ENCODE measurements at regions not wholly inside any gene's neighbourhood (a gene's known extent, or its start where the extent isn't known, plus 50 kb on each side); places are given as distances from the start of the nearest gene placed in this dataset.

- TF ChIP-seq CTCF (IDR thresholded peaks at IDR 0.05): no peak
- Histone ChIP-seq H3K9me3 (no peaks in the 10 kb centered on the region), H3K36me3 (ENCODE audit: insufficient read depth in 1 of 2, low read depth in 1 of 2) (no peaks in the 10 kb centered on the region), H3K4me3 (no peak overlapping the region), H3K27me3 (ENCODE audit: insufficient read depth in 3 of 3, low read length in 2 of 3) (no peaks in the 10 kb centered on the region), H3K4me1 (no peaks in the 10 kb centered on the region), H3K27ac (no peak overlapping the region)
- DNase-seq (no peak), ATAC-seq (no peak)
- 80 to 88% (median 80%) methylated on average over 2 of the region's 2 CpGs for WGBS, 3 donors
- intact Hi-C loops (cut with DNase I): no loop called here
Measured at GRCh38 chr14:41022932-41023331, 583.7 kb upstream of the LRFN5 start.

GRCh38 chr14:41016213-41016612 is 590.5 kb upstream of the LRFN5 start:
- WGBS, 3 donors: 21 to 42% (median 33%) methylated on average over 4 of the region's 4 CpGs
- H3K27ac ChIP-seq: no peak overlapping the region
- H3K27me3 ChIP-seq (ENCODE audit: insufficient read depth in 3 of 3, low read length in 2 of 3): no peaks in the 10 kb centered on the region
- H3K4me3 ChIP-seq: no peak overlapping the region
- no peak for TF ChIP-seq CTCF (IDR thresholded peaks at IDR 0.05)
- H3K36me3 ChIP-seq (ENCODE audit: insufficient read depth in 1 of 2, low read depth in 1 of 2): no peaks in the 10 kb centered on the region
- ATAC-seq: no peak
- H3K4me1 ChIP-seq: no peaks in the 10 kb centered on the region
- intact Hi-C loops (cut with DNase I): no loop called here
- DNase-seq: no peak
- H3K9me3 ChIP-seq: no peaks in the 10 kb centered on the region

DNA sequence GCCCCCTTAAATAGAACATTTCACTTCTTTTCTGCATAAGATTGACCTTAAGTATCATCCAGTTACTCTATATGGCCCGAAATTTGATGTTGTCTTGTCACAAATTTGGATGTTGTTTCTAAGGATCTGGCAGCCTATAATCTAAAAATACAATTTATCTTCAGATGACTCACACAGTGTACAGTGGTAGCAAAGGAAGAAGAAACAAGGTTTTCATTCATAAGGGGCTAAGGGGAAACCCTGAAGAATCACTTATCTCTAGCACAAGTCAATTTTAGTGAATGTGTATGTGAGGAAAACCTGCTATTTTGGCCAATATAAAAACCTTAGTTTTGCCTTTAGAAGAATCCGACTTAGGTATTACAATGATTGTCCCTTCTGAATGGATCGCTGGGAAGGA is 606.3 kb upstream of the LRFN5 start:
- no peak for TF ChIP-seq CTCF (IDR thresholded peaks at IDR 0.05)
- intact Hi-C loops (cut with DNase I): no loop called here
- Histone ChIP-seq H3K27me3 (ENCODE audit: insufficient read depth in 3 of 3, low read length in 2 of 3) (no peaks in the 10 kb centered on the region), H3K27ac (no peak overlapping the region), H3K9me3 (no peaks in the 10 kb centered on the region), H3K4me3 (no peak overlapping the region), H3K4me1 (no peaks in the 10 kb centered on the region), H3K36me3 (ENCODE audit: insufficient read depth in 1 of 2, low read depth in 1 of 2) (no peaks in the 10 kb centered on the region)
- WGBS, 3 donors: 79 to 81% (median 79%) methylated on average over 3 of the region's 3 CpGs
- ATAC-seq: no peak
- no peak for DNase-seq

GRCh38 chr14:40989260-40989659 is 617.4 kb upstream of the LRFN5 start:
- WGBS, 3 donors: 18 to 39% (median 25%) methylated on average over 1 of the region's 1 CpG
- H3K27me3 ChIP-seq (ENCODE audit: insufficient read depth in 3 of 3, low read length in 2 of 3): no peaks in the 10 kb centered on the region
- no peak for TF ChIP-seq CTCF (IDR thresholded peaks at IDR 0.05)
- ATAC-seq (no peak), DNase-seq (no peak)
- H3K9me3 ChIP-seq: no peaks in the 10 kb centered on the region
- no peaks in the 10 kb centered on the region for H3K36me3 ChIP-seq (ENCODE audit: insufficient read depth in 1 of 2, low read depth in 1 of 2)
- no peak overlapping the region for H3K27ac ChIP-seq
- no peak overlapping the region for H3K4me3 ChIP-seq
- no peaks in the 10 kb centered on the region for H3K4me1 ChIP-seq
- intact Hi-C loops (cut with DNase I): no loop called here

GRCh38 chr14:40987481-40987880 is 619.2 kb upstream of the LRFN5 start:
- intact Hi-C loops (cut with DNase I): no loop called here
- ATAC-seq: no peak

More at GRCh38 chr14:40987481-40987880, 619.2 kb upstream of the LRFN5 start:
- 62 to 73% (median 70%) methylated on average over 3 of the region's 3 CpGs for WGBS, 3 donors
- no peak for DNase-seq
- Histone ChIP-seq H3K4me1 (no peaks in the 10 kb centered on the region), H3K9me3 (no peaks in the 10 kb centered on the region), H3K27ac (no peak overlapping the region), H3K27me3 (ENCODE audit: insufficient read depth in 3 of 3, low read length in 2 of 3) (no peaks in the 10 kb centered on the region), H3K4me3 (no peak overlapping the region), H3K36me3 (ENCODE audit: insufficient read depth in 1 of 2, low read depth in 1 of 2) (no peaks in the 10 kb centered on the region)
- no peak for TF ChIP-seq CTCF (IDR thresholded peaks at IDR 0.05)
